ENCODE measurements at regions not wholly inside any gene's neighbourhood (a gene's known extent, or its start where the extent isn't known, plus 50 kb on each side); places are given as distances from the start of the nearest gene placed in this dataset.

DNA sequence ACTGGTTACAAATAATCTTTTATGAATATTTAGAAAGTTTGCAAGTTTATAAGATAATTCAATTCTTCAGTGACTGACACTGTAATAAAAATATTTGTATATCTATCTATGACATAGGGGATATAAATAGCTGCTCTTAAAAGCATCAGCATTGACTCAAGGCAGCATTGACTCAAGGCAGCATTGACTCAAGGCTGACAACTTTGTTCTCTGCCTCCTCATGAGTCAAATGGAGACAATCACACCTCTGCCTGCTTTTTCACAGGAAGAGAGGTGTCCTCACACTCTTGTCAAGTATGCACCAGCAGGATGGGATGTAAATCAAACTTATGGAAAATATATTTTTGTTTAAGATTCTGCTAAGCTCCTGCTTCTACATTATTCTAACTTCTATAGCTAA is 1173.1 kb downstream of the NSUN3 start:
- TF ChIP-seq, protein P1, sequence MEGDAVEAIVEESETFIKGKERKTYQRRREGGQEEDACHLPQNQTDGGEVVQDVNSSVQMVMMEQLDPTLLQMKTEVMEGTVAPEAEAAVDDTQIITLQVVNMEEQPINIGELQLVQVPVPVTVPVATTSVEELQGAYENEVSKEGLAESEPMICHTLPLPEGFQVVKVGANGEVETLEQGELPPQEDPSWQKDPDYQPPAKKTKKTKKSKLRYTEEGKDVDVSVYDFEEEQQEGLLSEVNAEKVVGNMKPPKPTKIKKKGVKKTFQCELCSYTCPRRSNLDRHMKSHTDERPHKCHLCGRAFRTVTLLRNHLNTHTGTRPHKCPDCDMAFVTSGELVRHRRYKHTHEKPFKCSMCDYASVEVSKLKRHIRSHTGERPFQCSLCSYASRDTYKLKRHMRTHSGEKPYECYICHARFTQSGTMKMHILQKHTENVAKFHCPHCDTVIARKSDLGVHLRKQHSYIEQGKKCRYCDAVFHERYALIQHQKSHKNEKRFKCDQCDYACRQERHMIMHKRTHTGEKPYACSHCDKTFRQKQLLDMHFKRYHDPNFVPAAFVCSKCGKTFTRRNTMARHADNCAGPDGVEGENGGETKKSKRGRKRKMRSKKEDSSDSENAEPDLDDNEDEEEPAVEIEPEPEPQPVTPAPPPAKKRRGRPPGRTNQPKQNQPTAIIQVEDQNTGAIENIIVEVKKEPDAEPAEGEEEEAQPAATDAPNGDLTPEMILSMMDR (IDR thresholded peaks at IDR 0.05; ENCODE audit: insufficient read depth, low read depth, low read length) = no peak
- TF ChIP-seq EZH2 (IDR thresholded peaks at IDR 0.05; ENCODE audit: insufficient read depth, low read length) = no peak

Measured in astrocyte (in vitro differentiated cells and primary cell).